Myocyte (in vitro differentiated cells): ENCODE measurements at regions not wholly inside any gene's neighbourhood (a gene's known extent, or its start where the extent isn't known, plus 50 kb on each side); places are given as distances from the start of the nearest gene placed in this dataset.
"Not testable (repeated sequence)": the region's sequence is repeated elsewhere in the genome, so short reads cannot be mapped to it uniquely, and the experiment has no call there.

Source experiments
- DNase-seq: peaks from one replicate; pipeline ENCODE4 v3.0.0-alpha.2; 2012; ENCODE audit warnings: low read depth

DNA sequence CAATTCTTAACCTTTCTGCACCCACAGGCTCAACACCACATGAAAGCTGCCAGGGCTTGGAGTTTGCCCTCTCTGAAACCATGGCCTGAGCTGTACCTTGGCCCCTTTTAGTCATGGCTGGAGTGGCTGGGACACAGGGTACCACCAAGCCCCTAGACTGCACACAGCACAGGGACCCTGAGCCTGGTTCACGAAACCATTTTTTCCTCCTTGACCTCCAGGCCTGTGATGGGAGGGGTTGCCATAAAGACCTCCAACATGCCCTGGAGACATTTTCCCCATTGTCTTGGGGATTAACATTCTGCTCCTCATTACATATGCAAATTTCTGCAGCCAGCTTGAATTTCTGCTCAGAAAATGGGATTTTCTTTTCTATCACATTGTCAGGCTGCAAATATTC, 113.4 kb downstream of the XPNPEP1 start:
- not testable (repeated sequence) for DNase-seq

DNA sequence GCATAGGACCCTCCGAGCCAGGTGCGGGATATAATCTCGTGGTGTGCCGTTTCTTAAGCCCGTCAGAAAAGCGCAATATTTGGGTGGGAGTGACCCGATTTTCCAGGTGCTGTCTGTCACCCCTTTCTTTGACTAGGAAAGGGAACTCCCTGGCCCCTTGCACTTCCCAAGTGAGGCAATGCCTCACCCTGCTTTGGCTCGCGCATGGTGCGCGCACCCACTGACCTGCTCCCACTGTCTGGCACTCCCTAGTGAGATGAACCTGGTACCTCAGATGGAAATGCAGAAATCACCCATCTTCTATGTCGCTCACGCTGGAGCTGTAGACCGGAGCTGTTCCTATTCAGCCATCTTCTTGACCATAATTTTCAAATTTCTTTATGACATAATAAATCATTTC, 122.1 kb downstream of the XPNPEP1 start:
- DNase-seq = not testable (repeated sequence)

DNA sequence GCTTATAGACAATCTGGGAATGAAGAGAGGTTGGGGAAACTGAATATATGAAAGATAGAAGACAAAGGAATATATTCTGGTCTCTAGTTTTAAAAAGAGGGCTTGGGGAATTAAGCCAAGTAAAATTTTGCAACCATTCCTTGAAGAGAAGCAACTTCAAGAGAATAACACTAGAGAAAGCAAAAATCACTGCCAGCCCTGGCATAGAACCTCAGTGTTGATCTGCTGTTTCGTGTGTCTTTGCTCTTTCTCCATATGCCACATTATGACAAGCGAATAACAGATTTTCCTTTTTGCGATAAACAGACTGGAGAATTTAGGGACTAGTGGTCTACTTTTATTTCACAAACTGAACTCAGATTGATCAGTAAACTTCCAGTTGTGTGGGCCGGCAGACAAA, 132.7 kb downstream of the XPNPEP1 start:
- no peak for DNase-seq

DNA sequence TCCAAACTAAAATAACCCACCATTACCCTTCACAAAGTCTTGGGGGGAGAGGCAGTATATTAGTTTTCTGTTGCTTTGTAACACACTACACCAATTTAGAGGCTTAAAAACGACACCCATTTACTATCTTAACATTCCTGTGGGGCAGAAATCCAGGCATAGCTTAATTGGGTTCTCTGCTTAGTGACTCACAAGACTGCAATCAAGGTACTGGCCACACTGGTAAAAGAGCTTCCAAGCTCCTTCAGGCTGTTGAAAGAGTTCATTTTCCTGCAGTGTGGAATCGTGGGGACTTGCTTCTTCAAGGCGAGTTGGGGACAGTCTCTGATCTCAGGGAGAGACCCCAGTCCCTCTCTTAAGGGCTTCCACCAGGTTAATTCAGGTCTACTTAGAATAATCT, 139.1 kb downstream of the XPNPEP1 start:
- DNase-seq = peak; percentile 31

DNA sequence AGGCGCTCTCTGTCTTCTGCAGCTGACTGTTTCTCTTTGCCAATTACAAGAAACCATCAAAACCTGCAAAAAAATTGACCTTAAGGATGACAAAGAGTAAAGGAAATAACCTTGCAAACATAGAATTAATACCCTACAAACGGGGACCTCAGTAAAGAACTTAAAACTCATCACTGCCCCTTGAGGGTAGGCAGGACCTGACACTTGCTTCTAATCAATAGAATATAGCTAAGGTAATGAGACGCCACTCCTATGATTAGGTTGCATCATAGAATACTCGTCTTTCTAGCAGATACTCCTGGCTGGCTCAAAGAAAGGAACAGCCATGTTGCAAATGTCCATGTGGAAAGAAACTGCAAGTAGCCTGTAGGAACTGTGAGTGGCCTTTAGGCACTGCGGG, 140.0 kb downstream of the XPNPEP1 start:
- DNase-seq = no peak

DNA sequence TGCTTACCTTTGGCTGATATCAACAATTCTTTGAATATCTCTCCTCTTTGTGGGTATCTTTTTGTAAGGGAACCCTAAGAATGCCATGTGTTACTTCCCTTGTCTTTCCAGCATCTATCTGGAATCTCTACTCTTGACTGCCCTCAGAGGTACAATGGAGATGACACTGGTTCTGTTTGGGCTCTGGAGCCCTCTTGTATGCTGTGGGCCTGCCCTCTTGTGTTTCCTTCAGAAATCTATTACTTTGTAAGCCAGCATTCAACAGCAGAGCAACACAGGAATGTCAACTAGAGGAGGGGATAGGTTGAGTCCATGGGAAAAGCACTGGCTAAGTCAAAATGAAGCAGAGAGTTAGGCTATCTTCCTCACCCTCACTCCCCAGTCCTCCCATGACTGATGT, 142.3 kb downstream of the XPNPEP1 start:
- no peak for DNase-seq

DNA sequence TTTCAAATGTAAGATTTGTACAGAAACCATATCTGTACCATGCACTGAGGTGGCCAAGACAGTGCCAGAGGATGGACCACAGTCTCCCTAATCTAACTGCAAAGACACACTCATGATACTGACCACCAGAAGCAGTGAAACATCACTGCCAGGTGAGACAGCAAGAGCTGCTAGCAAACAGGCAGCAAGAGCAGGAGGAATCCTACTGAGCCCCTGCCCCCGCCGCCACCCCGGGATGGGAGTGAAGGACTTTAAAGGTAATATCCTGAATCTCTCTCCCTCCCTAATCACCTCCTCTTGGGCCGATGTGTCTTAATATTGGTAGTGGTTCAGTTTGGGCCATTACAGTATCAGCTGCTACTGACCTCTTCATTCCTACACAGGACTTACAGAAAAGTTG, 144.3 kb downstream of the XPNPEP1 start:
- no peak for DNase-seq

DNA sequence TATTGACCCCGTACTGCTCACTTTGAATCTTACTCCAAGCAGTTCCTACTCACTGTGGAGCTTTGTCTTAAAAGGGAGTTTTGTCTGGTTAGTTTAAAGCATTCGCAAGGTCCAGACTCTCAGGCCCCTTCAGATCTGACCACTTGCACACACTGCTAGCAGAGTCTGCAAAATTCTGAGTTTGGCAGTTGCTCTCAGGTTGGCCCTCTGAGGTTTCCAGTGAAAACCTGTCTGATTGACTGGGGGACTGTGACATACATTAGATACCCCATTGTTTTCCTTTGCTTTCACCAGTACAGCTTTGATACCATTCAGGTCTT, 149.2 kb downstream of the XPNPEP1 start:
- DNase-seq = no peak

DNA sequence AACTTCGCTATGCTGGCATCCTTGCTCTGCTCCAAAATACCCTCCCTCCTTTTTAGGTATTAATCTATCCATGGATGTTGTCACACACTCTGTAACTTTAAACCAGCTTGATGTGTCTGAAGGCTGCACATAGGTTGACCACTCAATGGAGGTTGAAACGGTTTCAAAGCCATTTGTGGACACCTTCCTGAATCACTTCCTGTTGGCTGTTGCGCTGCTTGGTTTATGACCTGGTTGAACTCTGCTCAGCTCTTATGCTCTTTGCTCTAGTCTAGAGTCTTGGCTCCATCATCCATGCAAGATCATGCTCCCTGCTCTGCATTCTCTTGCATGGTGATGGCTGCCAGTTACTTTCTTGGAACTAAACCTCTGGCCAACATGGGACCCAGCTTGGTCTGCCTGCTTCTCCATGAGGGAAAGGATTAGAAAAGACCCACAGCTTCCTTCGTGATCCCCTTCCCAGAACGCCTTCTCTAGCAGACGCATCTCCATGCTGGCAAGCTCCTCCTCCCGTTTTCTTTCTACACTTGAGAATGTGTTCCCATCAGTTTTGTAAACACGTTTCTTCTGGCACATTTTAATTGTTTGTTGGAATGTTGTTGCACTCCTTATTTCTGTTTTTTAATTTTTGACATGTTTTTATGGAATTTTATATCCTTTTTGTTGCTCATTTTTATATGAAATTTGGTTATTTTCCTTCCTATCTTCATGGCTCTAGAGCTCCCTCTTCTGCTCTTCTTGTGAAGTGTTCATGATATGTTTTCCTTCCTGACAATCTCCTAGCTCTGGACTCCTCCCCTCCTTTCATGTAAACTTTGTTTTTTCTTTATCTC, 149.8 kb downstream of the XPNPEP1 start:
- DNase-seq = peak; percentile 63

DNA sequence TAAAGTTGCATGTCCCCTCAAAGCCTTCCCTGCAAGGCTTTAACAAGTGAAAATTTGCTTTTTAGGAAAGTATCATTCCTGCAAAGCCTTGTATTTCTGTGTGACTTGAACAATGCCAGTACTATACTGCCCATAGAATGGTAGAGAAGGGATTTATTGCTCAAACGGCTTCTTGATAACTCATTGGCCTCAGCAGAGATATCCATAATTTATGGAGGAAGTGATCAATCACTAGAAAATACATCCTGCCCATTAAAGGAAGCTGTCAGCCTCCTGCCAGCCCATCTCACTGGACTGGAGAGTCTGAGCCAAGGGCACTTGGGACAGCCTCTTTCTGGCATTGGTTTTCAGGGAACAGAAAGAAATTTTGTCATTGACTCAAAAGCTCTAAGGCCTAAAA, 152.6 kb downstream of the XPNPEP1 start:
- DNase-seq = no peak

DNA sequence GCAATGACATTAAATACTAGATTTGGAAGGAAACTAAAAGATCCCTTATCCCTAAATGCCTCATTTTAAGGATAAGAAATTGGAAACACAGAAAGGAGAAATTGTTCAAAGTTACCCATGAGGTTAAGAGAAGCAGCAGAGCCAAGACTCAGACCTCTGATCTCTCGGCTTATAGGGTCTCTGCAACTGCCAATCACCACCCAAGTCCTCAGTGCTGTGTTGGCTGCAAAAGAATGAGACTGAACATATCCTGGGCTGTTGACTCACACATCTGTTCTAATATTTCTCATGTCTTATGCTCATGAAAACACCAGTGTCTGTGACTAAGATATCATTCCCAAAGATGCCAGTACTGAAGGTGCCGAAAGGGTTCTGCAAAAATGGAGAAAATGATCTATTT, 153.3 kb downstream of the XPNPEP1 start:
- DNase-seq = no peak

DNA sequence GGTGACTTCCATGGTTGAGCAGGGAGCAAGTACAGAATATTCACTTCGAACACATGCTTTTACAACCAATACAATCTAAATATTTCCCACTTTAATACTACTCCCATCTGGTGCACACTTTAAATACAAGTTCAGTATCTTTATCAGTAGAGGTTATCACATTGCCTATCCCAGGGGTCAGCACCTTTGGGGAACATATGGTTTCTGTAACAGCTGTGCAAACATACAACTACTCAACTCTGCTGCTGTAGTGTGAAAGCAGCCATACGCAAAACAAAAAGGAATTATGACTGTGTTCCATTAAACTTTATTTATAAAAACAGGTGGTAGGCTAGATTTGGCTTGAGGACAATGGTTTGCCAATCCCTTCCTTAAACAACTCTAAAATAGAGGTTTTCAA, 157.5 kb downstream of the XPNPEP1 start:
- DNase-seq = no peak

DNA sequence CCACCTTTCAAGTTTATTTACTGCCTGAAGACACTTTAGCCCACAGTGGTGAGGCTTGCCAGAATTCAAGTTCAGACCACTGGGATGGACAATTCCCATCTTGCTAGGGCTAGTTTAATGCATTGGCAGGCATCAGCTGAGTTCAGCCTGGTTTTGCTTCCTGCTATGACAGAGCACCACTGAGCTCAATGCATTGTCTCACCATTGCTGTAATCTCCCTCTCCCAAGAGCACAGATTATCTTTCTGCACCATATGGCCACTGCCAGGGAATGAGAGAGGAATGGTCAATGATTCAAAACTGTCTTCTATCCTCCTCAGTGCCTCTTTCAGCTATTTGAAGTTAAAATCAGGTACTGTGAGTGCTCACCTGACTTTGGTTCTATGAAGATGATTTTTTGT, 160.8 kb downstream of the XPNPEP1 start:
- DNase-seq = no peak

DNA sequence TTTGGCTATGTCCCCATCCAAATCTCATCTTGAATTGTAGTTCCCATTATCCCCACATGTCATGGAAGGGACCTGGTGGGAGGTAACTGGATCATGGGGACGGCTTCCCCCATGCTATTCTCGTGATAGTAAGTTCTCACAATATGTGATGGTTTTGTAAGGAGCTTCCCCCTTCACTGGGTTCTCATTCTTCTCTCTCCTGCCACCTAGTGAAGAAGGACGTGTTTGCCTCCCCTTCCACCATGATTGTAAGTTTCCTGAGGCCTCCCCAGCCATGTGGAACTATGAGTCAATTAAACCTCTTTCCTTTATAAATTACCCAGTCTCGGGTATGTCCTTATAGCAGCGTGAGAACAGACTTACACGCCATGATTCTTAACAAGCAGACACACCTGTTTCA, 165.6 kb downstream of the XPNPEP1 start:
- DNase-seq = peak; percentile 18

DNA sequence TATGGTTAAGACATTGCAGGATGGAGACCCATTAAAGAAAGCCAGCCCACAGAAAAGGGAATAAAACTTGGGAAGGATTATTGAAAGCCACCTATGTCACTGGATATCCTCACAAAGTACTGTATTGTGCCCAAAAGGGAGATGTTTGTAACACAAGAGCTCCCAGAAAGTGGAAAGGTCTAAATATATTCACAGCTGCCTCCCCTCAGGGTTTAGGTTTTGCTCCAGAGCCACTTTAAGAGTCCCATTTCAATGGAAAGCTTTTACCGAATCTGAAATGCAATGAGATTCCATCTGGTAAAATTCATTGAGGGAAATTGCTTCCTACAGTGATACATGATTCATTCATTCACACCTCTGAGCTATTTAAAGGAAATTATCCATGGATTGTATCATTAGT, 176.4 kb downstream of the XPNPEP1 start:
- DNase-seq = no peak

DNA sequence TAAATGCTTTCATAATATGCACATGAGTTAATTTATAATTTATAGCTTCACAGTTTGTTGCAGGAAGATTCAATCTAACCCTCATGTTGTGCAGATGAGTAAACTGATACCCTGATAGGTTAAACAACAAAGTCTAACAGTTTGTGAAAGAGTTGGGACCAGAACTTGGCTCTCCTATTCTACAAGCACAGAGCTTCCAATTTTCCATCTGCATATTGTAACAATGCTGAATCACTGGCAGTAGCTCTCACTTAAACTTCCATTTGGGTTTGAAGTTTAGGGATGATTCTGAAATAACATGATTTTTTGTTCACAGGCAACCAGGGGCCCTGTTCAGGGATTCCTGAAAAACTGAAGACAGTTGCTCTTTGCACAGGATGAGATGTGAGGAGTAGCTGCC, 179.3 kb downstream of the XPNPEP1 start:
- DNase-seq = no peak

DNA sequence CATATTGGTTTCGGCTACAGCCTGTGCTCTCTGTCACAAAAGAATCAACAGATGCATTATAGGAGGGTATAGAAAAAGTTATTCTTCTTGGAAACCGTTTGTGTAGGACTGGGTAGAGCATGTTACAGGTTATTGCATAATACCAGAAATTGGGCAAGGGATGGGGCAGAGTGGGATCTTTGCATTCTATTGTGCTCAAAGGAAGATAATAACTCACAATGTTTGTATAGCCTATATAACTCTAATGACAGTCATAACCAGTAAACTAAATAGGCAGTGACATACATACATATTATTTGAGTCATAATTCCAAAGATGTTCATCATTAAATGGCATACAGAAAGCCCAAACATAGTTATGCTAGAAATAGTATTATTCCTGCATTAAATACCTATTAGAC, 179.7 kb downstream of the XPNPEP1 start:
- no peak for DNase-seq

DNA sequence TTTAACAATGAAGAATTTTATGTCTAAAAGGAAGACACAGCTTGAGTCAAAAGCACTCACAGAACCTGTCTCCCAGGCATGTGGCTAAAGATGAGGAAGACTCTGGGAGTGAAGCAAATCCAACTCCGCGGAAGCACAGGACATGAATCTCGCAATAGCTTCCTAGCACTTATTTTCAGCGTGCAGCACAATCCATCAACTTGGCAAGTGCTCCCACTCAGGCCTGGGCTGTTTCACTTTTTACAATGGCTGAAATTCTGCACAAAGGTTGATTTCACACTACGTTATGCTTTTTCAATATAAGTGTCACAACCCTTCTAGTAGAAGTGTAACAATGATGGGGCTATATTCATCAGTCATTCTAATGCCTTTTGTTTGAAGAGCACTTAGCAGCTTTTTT, 180.2 kb downstream of the XPNPEP1 start:
- DNase-seq = no peak

DNA sequence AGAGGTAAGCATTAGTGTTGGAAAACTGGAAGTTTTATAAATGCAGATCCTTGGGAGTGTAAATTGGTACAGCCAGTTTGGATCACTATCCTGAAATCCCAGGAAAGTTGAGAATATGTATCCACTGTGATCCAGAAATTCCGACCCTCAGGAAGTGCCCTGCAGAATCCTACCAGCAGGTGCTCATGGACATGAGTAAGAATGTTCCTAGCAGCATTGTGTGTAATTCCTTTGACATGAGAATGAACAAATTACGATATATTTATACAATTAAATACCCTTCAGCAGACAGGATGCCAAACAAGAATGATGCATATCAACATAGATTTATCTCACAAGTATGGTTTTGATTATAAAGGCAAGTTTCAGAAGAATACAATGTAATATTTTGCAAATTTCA, 181.6 kb downstream of the XPNPEP1 start:
- DNase-seq = no peak

DNA sequence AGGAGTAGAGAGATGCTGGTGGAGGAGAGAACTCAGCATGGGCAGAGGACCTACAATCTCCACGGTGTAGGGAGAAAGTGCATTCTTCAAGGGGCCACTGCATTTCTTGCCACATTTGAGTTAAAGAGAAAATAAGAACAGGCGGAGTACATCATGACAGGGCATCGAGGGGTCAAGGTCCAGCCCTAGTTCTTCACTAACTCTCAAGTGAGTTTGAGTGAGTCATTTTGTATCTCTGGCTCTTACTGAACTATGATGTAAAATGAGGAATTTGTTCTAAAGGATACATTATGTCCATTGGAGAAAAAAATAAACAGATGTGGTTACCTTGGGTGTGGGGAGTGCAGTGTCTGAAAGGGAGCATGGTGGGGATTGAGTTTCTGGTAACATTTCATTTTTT, 182.9 kb downstream of the XPNPEP1 start:
- no peak for DNase-seq

DNA sequence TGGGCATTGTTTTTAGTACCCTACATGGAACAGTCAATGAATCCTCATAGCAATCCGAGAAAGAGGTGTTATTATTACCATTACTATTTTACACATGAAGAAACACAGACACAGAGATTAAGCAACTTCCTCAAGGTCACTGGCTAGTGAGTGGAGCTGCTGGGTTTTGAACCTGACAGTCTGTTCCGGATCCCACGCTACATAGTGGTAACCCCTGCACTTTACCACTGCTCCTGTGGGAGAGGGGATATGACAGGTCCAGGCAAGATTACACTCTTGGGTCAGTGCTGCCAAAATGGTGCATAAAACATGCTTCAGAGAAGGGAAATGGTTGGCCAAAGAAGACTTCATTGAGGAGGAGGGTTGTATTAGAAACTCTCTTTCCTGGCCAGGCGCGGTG, 185.7 kb downstream of the XPNPEP1 start:
- DNase-seq = no peak

DNA sequence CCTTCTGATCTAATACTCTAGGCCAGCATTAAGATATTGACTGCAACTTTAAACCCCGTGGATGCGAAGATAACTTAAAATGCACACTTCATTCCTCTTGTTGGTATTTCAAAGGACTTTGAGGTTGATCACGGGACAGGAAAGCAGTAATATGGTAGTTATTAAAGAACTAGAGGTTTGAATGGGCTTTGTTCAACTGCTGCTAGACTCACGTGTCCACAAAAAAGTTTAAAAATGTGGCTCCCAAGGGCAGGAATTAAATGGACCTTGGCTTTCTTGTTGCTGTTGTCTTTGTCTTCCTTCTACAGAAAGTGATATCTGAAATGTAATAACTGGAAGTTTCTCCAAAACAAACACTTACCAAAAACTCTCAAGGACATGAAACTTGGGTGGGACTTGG, 186.3 kb downstream of the XPNPEP1 start:
- DNase-seq = no peak

DNA sequence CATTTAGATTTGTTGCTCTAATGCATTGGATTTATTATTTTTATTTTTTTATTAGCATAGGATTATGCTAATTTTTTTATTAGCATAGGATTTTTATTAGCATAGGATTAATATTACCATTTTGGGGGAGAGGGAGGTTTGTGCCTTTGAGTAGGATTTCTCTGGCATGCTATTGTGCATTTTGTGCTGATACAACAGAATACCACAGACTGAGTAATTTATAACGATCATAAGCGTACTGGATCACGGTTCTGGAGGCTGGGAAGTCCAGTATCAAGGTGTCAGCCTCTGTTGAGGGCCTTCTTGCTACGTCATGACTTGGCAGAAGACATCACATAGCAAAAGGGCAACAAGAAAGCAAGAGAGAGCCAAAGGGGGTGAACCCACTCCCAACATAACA, 187.5 kb downstream of the XPNPEP1 start:
- DNase-seq = no peak
